ENCODE measurements at regions not wholly inside any gene's neighbourhood (a gene's known extent, or its start where the extent isn't known, plus 50 kb on each side); places are given as distances from the start of the nearest gene placed in this dataset.
"Not testable (repeated sequence)": the region's sequence is repeated elsewhere in the genome, so short reads cannot be mapped to it uniquely, and the experiment has no call there.

GRCh38 chr2:193885419-193885818 lies 1690.7 kb upstream of the TMEFF2 start:
- no peak for DNase-seq

GRCh38 chr2:193883820-193884219 lies 1689.1 kb upstream of the TMEFF2 start:
- DNase-seq: no peak

GRCh38 chr2:193876980-193877379 lies 1682.2 kb upstream of the TMEFF2 start:
- no peak for DNase-seq

DNA sequence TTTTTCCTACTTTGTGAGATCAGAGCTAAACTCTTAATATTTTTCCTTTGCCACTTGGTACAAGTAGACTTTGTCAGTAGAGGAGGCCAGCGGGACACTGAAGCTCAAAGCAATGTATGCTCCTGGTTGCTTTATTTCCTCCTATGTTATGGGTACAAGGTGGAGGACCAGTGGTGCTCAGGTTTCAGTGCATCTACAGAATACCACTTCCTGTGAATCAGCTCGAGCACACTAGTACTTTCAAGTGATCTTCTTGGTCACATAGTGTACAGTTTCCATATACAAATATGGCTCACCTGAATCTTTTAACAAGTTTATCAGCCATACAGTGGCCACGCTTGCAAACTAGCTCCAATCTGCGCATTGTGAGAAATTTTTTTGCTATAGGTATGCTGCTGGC lies 1674.8 kb upstream of the TMEFF2 start:
- no peak for DNase-seq

DNA sequence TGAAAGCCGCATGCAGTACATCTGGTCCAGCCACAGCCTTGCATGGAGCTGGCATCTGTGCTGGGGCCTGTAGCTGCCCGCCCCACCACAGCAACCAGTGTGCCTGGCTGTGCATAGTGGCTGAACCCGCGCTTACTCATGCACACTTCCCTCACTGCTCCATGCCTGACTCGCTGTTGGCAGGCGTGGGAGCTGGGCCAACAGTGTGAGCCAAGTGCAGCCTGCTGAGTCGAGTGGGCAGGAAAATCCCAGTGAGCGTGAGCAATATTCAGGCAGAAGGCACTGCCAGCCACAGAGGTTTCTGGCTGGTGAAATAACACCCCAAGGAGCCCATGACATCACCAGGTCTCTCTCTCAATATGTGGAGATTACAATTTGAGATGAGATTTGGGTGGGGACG lies 1674.1 kb upstream of the TMEFF2 start:
- DNase-seq: no peak

GRCh38 chr2:193868132-193868531 lies 1673.4 kb upstream of the TMEFF2 start:
- no peak for DNase-seq

GRCh38 chr2:193867454-193867853 lies 1672.7 kb upstream of the TMEFF2 start:
- DNase-seq: no peak

DNA sequence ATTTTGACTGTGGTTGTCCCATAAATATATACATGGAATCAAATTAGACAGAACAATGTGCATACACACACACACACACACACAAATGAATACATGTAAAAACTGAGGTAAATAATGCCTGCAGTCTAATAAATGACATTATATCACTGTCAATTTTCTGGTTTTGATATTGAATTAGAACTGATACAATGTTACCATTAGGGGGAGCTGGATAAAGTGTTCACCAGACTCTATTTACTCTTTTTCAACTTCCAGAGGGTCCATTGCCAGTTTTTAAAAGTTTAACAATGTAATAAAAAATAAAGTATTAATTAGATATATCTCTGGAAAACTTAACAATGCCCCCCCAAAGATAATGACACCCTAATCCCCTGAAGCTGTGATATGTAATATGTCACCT lies 1666.8 kb upstream of the TMEFF2 start:
- DNase-seq: no peak

DNA sequence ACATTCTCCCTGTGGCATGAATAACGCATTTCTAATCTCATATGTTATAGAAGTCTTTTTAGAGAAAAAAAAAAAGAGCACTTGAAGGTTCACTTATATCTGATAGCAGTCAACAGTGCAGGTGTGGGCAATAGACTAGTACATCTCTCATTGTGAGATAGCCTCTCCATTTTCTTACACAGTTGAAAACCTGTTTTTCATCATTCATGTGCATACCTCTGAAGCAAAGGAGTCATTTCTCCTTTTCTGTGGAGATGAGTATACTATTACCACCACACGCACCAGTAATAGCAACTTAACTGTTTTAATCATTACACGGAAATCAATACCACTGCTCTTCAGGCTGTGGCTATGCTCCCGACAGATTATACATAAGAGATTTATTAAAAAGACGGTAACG lies 1653.3 kb upstream of the TMEFF2 start:
- DNase-seq: no peak

- DNase-seq: no peak
These were observed 1652.4 kb upstream of the TMEFF2 start for GRCh38 chr2:193847130-193847529.

DNA sequence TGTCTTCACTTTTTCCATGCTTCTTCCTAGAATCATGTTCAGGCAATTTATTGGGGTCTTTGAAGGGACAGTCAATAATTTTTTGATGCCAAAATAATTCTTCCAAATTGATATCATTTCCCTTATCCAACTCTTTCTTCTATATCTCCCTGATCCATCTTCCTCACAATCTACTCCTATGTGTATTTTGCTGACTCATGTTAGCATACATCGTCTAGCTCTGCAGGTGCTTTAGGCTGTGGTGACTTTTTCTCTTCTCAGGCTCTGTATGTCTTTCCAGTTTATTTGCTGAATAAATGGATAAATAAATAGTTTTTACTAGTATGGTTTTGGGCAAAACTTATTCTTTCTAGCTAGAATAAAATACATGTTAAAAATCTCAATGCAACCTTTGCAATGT lies 1650.9 kb upstream of the TMEFF2 start:
- DNase-seq: no peak

- no peak for DNase-seq
These were observed 1648.9 kb upstream of the TMEFF2 start for GRCh38 chr2:193843675-193844074.

DNA sequence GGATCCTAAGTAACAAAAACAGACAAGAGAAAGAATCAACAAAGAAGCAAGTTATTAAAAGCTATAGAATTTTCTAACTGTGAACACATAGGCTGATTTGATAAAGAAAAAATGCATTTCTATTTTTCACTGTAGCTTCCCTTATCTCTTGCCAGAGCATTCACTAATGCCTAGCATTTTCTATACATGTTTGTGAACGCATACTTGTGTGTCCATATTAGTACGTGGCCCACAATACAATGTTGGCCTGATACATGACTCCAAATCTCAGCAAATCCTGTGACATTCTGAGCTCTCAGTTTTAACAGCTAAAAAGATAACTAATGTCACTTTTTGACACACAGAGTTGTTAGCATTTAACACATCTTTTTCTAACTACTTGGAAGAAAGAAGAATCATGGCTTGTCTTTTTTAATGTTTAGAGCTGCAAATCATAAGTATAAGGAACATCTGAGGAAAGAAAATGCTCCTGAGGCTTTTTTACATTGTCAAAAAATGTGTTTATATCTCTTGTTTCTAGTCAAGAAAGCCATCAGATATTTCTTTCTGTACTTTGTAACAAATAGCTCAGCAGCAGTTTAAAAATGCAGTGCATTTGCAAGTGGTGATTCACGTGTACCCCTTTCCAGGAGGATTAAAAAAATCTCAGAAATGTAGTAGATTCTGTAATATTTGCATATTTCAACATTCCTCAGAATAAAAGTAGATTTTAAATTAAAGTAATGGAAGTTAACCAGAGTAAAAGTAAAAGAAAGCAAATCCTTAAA lies 1646.8 kb upstream of the TMEFF2 start:
- no peak for DNase-seq

GRCh38 chr2:193837111-193837738 lies 1642.5 kb upstream of the TMEFF2 start:
- no peak for DNase-seq

DNA sequence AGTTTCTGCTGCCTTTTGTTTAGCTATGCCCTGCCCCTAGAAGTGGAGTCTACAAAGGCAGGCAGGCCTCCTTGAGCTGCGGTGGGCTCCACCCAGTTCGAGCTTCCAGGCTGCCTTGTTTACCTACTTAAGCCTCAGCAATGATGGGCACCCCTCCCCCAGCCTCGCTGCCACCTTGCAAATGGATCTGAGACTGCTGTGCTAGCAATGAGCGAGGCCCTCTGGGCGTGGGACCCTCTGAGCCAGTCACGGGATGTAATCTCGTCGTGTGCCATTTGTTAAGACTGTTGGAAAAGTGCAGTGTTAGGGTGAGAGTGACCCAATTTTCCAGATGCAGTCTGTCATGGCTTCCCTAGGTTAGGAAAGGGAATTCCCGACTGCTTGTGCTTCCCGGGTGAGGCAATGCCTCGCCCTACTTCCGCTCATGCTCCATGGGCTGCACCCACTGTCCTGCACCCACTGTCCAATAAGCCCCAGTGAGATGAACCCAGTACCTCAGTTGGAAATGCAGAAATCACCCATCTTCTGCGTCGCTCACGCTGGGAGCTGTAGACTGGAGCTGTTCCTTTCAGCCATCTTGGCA lies 1641.8 kb upstream of the TMEFF2 start:
- DNase-seq: not testable (repeated sequence)

DNA sequence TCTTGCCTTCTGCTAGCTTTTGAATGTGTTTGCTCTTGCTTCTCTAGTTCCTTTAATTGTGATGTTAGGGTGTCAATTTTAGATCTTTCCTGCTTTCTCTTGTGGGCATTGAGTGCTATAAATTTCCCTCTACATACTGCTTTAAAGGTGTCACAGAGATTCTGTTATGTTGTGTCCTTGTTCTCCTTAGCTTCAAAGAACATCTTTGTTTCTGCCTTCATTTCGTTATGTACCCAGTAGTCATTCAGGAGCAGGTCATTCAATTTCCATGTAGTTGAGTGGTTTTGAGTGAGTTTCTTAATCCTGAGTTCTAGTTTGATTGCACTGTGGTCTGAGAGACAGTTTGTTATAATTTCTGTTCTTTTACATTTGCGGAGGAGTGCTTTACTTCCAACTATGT lies 1639.2 kb upstream of the TMEFF2 start:
- not testable (repeated sequence) for DNase-seq

GRCh38 chr2:193824474-193824873 lies 1629.7 kb upstream of the TMEFF2 start:
- no peak for DNase-seq

- no peak for DNase-seq
These were observed 1624.2 kb upstream of the TMEFF2 start for GRCh38 chr2:193818801-193819499.

- no peak for DNase-seq
These were observed 1621.3 kb upstream of the TMEFF2 start for GRCh38 chr2:193816008-193816407.

GRCh38 chr2:193810533-193810932 lies 1615.8 kb upstream of the TMEFF2 start:
- DNase-seq: no peak

DNA sequence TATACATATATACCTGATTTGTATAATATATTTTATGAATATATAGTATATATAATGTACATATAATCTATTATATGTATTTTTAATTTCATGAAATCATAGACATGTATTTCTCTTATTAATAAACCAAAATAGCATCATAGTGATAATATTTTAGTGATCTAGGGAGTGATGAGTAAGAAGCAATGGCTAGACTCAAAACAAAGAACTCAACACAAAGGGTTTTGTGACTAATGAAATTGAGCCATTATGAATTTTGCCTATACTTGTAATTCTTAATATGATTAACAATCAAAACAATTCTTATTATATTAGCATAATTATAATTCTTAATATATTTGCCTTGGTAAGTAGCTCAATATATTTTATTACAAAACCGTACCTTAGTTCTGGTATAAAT lies 1614.1 kb upstream of the TMEFF2 start:
- DNase-seq: no peak

DNA sequence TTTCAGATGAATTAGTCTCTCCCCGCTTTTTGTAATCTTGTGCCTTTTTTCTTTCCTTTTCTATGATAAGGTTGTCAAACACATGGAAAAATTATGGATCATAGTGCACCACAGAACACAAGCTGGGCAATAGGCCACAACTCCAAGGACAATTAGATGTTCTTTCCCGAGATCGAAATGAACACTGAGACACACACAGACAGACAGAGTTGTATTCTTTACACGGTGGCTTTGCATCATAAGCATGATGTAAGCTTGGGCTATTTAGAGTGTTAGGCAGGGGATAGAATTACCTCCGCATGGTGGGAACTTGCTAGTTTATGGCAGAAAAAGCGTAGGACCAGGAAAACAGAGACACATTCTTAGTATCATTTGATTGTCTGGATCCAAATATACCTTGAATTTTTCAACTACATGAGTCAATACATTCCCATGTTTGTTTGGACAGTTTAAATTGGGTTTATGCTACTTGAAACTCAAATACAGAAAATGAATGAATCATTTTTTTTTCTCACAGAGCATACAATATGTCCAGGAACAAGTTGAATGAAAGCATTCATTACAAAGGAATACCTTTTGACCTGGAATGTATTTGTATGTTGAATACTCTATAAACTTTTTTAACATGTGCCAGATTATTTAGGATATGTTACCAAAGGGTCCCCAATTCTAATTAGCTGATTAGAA lies 1611.5 kb upstream of the TMEFF2 start:
- no peak for DNase-seq

GRCh38 chr2:193796847-193797246 lies 1602.1 kb upstream of the TMEFF2 start:
- no peak for DNase-seq
